Hippocampal formation (tissue), 2 donors: ENCODE measurements at regions not wholly inside any gene's neighbourhood (a gene's known extent, or its start where the extent isn't known, plus 50 kb on each side); places are given as distances from the start of the nearest gene placed in this dataset.
"Not testable (repeated sequence)": the region's sequence is repeated elsewhere in the genome, so short reads cannot be mapped to it uniquely, and the experiment has no call there.

Experiments
- DNase-seq, 2 donors: peaks; one replicate each; lab custom pipeline; 2025; lab: John Stamatoyannopoulos, UW

- no peak for DNase-seq
Measured at GRCh38 chr5:162990856-162991497, 446.4 kb upstream of the CCNG1 start.

GRCh38 chr5:162995568-162995967 lies 441.8 kb upstream of the CCNG1 start:
- no peak for DNase-seq

GRCh38 chr5:162996053-162996452 lies 441.3 kb upstream of the CCNG1 start:
- DNase-seq: no peak

GRCh38 chr5:163005949-163006348 lies 431.4 kb upstream of the CCNG1 start:
- no peak for DNase-seq

- no peak for DNase-seq
Measured at GRCh38 chr5:163022582-163023128, 414.7 kb upstream of the CCNG1 start.

- DNase-seq: no peak
Measured at GRCh38 chr5:163023846-163024245, 413.5 kb upstream of the CCNG1 start.

GRCh38 chr5:163024936-163025335 lies 412.5 kb upstream of the CCNG1 start:
- no peak for DNase-seq

GRCh38 chr5:163033656-163034055 lies 403.7 kb upstream of the CCNG1 start:
- DNase-seq: no peak

GRCh38 chr5:163041254-163041653 lies 396.1 kb upstream of the CCNG1 start:
- no peak for DNase-seq

GRCh38 chr5:163079618-163080017 lies 357.8 kb upstream of the CCNG1 start:
- DNase-seq: no peak

GRCh38 chr5:163089230-163089629 lies 348.2 kb upstream of the CCNG1 start:
- no peak for DNase-seq

GRCh38 chr5:163089926-163090325 lies 347.5 kb upstream of the CCNG1 start:
- no peak for DNase-seq

- DNase-seq: no peak
Measured at GRCh38 chr5:163094492-163095180, 342.8 kb upstream of the CCNG1 start.

GRCh38 chr5:163104464-163104863 lies 332.9 kb upstream of the CCNG1 start:
- no peak for DNase-seq

GRCh38 chr5:163105456-163105855 lies 331.9 kb upstream of the CCNG1 start:
- DNase-seq: no peak

- no peak for DNase-seq
Measured at GRCh38 chr5:163106098-163106497, 331.3 kb upstream of the CCNG1 start.

- DNase-seq: no peak
Measured at GRCh38 chr5:163108351-163108750, 329.0 kb upstream of the CCNG1 start.

- DNase-seq: no peak
Measured at GRCh38 chr5:163115011-163115410, 322.4 kb upstream of the CCNG1 start.

- not testable (repeated sequence) for DNase-seq
Measured at GRCh38 chr5:163116618-163117017, 320.8 kb upstream of the CCNG1 start.

- no peak for DNase-seq
Measured at GRCh38 chr5:163134061-163134460, 303.3 kb upstream of the CCNG1 start.

GRCh38 chr5:163135849-163136248 lies 301.5 kb upstream of the CCNG1 start:
- no peak for DNase-seq

GRCh38 chr5:163161512-163161911 lies 275.9 kb upstream of the CCNG1 start:
- no peak for DNase-seq

GRCh38 chr5:163162645-163163044 lies 274.8 kb upstream of the CCNG1 start:
- no peak for DNase-seq

GRCh38 chr5:163163858-163164257 lies 273.5 kb upstream of the CCNG1 start:
- no peak for DNase-seq
